Chondrocyte (in vitro differentiated cells): ENCODE measurements at regions not wholly inside any gene's neighbourhood (a gene's known extent, or its start where the extent isn't known, plus 50 kb on each side); places are given as distances from the start of the nearest gene placed in this dataset.

Source experiments
- DNase-seq: peaks from one replicate; pipeline ENCODE4 v3.0.0; 2021; ENCODE audit warnings: mixed read lengths, low spot score
- H3K27ac Mint-ChIP-seq: one replicate; pipeline ENCODE4 v1.8.0; 2021; ENCODE audit warnings: mild to moderate bottlenecking, moderate library complexity, mixed read lengths; ENCODE audit not compliant: unreplicated experiment
- H3K27me3 Mint-ChIP-seq: 2 replicates; pipeline ENCODE4 v1.8.0; 2021; ENCODE audit warnings: low read depth, mixed read lengths
- H3K36me3 Mint-ChIP-seq: 2 replicates; pipeline ENCODE4 v1.8.0; 2021; ENCODE audit warnings: low read depth, mixed read lengths
- H3K4me1 Mint-ChIP-seq: 2 replicates; pipeline ENCODE4 v1.8.0; 2021; ENCODE audit warnings: low read depth, mild to moderate bottlenecking, mixed read lengths
- H3K4me3 Mint-ChIP-seq: one replicate; pipeline ENCODE4 v1.8.0; 2021; ENCODE audit warnings: mild to moderate bottlenecking, moderate library complexity, mixed read lengths; ENCODE audit not compliant: unreplicated experiment
- H3K9me3 Mint-ChIP-seq: 2 replicates; pipeline ENCODE4 v1.8.0; 2021; ENCODE audit warnings: low read depth, mixed read lengths
- CTCF ChIP-seq: fragments of 200-600 bp; sonication (generic); IDR thresholded peaks from 2 replicates; pipeline ENCODE4 v1.5.0; 2021; ENCODE audit warnings: antibody characterized with exemption, mild to moderate bottlenecking, moderate library complexity

DNA sequence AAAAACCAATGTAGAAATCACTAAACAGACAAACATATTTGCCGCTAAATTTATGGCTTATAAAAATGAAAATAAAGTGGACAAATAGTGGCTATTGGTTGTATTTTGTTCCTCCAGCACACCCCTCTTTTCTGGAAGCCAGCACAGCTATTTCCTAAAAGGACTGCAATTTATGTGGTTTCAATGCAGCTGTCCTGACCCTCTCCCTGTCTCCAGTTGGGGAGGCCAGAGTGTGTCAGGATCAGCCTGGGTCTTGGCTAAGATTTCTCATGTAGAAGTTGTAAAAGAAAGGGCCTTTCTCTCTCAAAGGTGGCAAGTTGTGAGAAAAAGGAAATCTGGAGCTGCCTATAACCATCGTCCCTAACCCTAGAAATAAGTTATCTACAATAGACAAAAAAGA, 165.6 kb downstream of the ALDH8A1 start:
- Mint-ChIP-seq H3K4me3 (no peak overlapping the region), H3K36me3 (no peaks in the 10 kb centered on the region), H3K27me3 (no peaks in the 10 kb centered on the region), H3K4me1 (peaks cover 5% of the 10 kb centered on the region), H3K27ac (no peak overlapping the region), H3K9me3 (peaks cover 7% of the 10 kb centered on the region)
- DNase-seq, result no peak
- TF ChIP-seq CTCF, result no peak

DNA sequence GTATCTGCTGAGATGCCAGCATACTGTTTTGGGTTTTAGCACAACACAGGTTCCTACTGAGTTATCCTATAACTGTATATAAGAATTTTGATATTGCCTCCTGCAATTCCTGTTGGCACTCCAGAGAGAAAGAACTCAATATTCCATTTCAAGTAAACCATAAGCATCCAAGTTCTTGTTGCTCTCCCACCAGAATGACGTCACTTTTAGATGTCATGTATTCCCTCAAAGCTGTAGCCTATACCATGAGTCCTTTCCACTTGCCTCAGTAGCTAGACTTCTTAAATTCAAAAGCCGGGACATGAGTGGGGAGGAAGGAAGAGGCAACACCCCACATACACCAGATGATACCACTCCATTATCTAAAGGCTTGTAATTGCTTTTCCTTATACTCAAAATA, 171.5 kb downstream of the ALDH8A1 start:
- Mint-ChIP-seq H3K4me1 (peaks cover 15% of the 10 kb centered on the region), H3K9me3 (peaks cover 21% of the 10 kb centered on the region), H3K36me3 (no peaks in the 10 kb centered on the region), H3K27ac (no peak overlapping the region), H3K4me3 (no peak overlapping the region), H3K27me3 (no peaks in the 10 kb centered on the region)
- TF ChIP-seq CTCF, result no peak
- DNase-seq, result no peak

DNA sequence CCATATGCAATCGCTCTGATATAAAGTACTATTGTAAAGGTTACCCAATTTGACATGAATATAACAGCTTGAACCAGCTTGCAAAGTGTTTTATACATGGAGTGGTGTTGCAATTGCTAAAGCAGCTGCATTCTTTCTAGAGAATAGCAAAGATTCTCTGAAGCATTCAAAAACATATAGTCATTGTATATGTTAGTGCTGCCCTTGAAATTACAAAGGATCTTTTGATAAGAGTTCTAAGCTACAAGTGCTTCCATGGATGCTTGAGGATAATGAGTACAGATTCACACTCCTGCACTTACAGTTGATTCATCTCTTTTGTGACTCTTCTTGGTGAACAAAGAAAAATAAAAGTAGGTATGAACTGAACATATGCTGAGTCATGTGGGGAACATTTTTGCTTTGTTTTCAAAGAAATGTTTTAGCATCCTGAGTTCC, 175.7 kb downstream of the ALDH8A1 start:
- peak overlapping the region; percentile 27 for H3K27ac Mint-ChIP-seq
- no peak for TF ChIP-seq CTCF
- H3K4me3 Mint-ChIP-seq, result no peak overlapping the region
- no peaks in the 10 kb centered on the region for H3K36me3 Mint-ChIP-seq
- H3K9me3 Mint-ChIP-seq, result peaks cover 16% of the 10 kb centered on the region
- no peak for DNase-seq
- peaks cover 15% of the 10 kb centered on the region for H3K4me1 Mint-ChIP-seq
- no peaks in the 10 kb centered on the region for H3K27me3 Mint-ChIP-seq

- no peak overlapping the region for H3K27ac Mint-ChIP-seq
- no peaks in the 10 kb centered on the region for H3K36me3 Mint-ChIP-seq
- H3K4me1 Mint-ChIP-seq, result peaks cover 15% of the 10 kb centered on the region
- peaks cover 10% of the 10 kb centered on the region for H3K9me3 Mint-ChIP-seq
- no peak for TF ChIP-seq CTCF
- H3K27me3 Mint-ChIP-seq, result no peaks in the 10 kb centered on the region
- no peak for DNase-seq
- H3K4me3 Mint-ChIP-seq, result no peak overlapping the region
Observed at GRCh38 chr6:134772671-134773360, 177.1 kb downstream of the ALDH8A1 start.

DNA sequence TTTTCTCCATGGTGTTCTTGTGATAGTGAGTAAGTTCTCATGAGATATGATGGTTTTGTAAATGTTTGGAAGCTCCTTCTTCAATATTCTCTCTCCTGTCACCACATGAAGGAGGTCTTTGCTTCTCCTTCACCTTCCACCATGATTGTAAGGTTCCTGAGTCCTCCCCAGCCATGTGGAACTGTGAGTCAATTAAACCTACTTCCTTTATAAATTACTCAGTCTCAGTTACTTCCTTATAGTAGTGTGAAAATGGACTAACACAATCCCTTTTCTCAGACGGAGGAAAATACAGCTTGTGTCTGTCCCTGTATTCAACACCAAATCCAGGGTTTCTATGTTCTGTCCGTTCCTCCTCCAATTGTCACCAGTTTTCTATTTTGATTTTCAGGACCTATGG, 181.0 kb downstream of the ALDH8A1 start:
- Mint-ChIP-seq H3K27ac (no peak overlapping the region), H3K27me3 (no peaks in the 10 kb centered on the region), H3K4me1 (peaks cover 7% of the 10 kb centered on the region), H3K9me3 (no peaks in the 10 kb centered on the region), H3K4me3 (no peak overlapping the region), H3K36me3 (no peaks in the 10 kb centered on the region)
- no peak for TF ChIP-seq CTCF
- DNase-seq, result no peak
